HG03575 (cell line): ENCODE measurements at regions not wholly inside any gene's neighbourhood (a gene's known extent, or its start where the extent isn't known, plus 50 kb on each side); places are given as distances from the start of the nearest gene placed in this dataset.
"Not testable (repeated sequence)": the region's sequence is repeated elsewhere in the genome, so short reads cannot be mapped to it uniquely, and the experiment has no call there.

Source experiments
- ATAC-seq: cut with Tn5 transposase; IDR thresholded peaks from one replicate; pipeline ENCODE4 v1.9.1; 2021; ENCODE audit not compliant: unreplicated experiment, insufficient number of reproducible peaks, low FRiP score; ENCODE audit errors: extremely low read depth

- no peak for ATAC-seq
These were observed 250.0 kb upstream of the SLC30A5 start for GRCh38 chr5:68843624-68844364.

DNA sequence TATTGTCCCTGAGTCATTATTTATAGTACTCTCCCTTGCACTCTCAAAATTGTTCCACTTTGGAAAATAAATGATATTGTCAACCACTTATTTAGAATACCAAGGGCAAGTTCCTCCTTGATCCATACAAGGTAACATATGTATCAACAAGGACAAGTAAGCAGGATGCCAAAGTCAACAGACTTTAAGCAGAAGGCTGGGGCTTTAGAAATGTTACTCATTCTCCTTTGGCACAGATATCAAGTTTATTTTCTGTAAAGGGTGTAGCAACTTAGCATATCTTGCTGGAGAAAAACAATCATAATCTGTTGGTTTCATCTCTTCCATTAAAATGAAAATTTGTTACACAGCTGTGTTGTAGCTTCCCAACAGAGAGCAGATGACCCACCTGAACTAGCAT lies 248.7 kb upstream of the SLC30A5 start:
- no peak for ATAC-seq

DNA sequence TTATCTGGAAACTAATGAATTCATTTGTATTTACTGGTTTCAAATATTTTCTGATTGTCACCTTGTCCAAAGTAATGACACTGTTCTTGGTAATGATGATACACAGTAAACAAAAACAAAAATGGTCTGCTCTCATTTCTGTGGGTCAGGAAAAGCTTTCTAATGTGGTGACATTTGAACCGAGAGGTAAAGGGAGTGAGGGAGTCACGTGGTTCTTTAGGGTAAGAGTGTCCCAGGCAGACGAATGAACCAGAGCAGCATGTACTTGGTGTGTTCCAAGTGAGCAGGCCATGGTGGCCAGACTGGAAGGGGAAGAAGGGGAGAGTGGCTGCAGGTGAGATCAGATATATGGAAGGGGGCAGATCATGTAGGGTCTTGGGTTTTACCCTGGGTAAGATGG lies 247.0 kb upstream of the SLC30A5 start:
- ATAC-seq, result no peak

DNA sequence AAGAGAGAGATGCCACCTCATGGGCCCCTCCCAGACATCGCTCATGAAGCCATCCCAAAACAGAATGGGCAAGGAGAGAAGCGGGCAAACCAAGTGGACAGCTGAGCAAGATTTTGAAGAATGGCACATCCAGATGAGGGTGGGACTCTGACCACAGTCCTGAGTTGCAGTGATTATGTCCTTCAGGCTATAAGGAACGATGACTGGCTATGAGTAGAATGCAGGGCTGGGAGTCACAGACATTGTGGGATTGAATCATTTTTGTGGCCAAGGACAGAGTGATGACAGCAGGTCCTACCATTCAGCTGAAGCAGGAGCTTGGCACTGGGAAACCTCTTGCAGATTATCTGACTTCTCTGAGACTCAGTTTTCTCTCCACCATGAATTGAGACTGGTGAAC lies 245.7 kb upstream of the SLC30A5 start:
- no peak for ATAC-seq

GRCh38 chr5:68849103-68849502 lies 244.7 kb upstream of the SLC30A5 start:
- no peak for ATAC-seq

DNA sequence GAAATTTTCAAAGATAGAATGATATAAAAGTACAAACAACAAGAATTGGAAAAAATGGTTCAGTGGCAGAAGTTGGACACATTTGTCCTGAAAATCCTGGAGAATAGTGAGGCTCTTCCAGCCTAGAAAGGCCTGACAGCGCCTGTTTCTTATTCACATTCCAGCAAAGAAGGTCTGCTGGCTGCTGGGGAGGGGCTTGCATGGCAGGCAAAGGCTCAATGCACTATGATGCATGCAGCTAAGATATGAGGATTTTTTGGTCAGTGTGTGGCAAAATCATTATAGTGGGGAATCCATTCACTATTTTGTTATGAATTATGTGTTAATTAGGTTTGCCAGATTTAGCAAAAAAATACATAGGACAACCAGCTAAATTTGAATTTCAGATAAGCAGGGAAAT lies 243.9 kb upstream of the SLC30A5 start:
- ATAC-seq, result no peak

- ATAC-seq, result no peak
These were observed 232.7 kb upstream of the SLC30A5 start for GRCh38 chr5:68861099-68861498.

GRCh38 chr5:68862560-68862959 lies 231.3 kb upstream of the SLC30A5 start:
- ATAC-seq, result no peak

DNA sequence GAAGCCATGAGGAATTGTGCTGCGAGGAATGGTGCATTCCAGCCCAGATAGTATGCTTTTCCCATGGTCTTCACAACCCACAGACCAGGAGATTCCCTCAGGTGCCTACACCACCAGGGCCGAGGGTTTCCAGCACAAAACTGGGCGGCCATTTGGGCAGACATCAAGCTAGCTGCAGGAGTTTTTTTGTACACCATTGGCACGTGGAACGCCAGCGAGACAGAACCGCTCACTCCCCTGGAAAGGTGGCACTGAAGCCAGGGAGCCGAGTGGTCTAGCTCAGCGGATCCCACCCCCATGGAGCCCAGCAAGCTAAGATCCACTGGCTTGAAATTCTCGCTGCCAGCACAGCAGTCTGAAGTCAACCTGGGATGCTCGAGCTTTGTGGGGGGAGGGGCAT lies 228.6 kb upstream of the SLC30A5 start:
- ATAC-seq, result not testable (repeated sequence)

- ATAC-seq, result no peak
These were observed 221.6 kb upstream of the SLC30A5 start for GRCh38 chr5:68872088-68872839.

- no peak for ATAC-seq
These were observed 220.6 kb upstream of the SLC30A5 start for GRCh38 chr5:68873198-68873597.

DNA sequence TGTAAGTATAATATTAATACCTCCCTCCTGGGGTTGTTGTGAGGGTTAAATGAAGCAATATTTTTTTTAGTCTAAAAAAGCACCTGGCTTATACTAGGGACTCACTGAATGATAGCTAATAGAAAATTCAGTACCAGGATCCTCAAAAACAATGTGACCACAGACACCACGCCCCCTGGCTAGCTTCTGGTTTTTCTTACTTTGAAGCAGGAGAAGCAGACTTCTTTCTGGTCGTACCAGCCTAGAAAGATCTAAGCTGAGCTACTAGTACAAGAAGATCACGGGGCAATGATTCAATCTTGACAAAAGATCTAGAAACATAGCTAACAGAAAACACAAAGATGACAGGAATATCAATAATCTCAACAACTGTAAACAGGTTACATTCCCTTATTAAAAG lies 218.5 kb upstream of the SLC30A5 start:
- ATAC-seq, result no peak

- ATAC-seq, result no peak
These were observed 210.4 kb upstream of the SLC30A5 start for GRCh38 chr5:68883436-68883835.

DNA sequence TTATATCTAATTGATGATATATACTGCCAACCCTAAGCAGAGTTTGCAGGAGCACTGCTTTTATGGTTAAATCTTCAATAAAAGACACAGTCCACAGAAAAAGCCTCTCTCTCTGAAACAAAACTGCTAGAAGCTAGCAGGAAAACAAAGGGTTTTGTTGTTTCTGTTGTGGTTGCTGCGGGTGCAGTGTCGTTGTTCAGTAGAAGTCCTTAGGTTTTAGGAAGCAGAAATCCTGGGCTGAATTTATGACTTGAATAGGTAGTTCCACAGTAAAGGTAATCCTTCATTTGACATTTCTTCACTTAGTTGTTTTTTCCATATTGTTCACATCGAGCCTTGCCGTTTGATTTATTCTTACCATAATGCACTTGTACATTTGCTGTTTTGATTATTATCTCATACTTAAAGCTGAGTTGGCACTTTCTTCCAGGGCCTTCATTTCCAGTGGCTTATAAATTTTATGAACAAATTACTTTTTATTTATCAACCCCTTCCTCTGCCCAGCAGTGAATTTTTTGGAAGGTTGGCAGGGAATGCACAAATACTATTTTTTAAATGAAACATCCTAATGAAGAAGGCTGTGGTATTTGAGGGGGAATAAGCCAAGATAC lies 209.6 kb upstream of the SLC30A5 start:
- no peak for ATAC-seq

DNA sequence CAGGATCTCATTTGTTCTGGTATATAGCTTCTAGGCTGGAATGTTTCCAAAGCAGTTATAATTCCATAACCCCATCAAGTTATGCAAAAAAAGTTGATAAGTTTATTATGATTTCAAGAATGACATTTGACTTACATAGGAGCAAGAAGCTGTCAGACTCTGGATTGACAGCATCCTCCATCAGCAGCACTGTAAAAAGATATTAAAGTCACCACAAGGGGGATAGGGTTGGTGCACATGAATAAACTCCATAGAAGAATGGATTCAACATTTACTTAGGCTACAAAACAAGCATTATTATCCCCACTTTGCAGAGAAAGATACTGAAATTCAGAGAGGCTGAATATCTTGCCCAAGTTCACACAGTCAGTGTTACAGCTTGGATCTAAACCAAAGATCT lies 208.9 kb upstream of the SLC30A5 start:
- ATAC-seq, result no peak

DNA sequence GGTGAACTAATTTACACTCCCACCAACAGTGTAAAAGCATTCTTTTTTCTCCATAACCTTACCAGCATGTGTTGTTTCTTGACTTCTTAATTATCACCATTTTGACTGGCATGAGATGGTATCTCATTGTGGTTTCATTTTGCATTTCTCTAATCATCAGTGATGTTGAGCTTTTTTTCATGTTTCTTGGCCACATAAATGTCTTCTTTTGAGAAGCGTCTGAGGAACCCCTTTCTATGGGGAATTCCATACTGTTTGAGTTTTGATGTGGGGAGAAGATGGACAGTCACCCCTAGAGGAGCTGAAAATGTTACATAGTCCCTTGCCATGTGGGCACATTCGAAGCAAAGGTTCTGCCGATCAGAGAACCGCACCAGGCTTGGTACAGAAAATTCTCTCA lies 207.0 kb upstream of the SLC30A5 start:
- no peak for ATAC-seq

DNA sequence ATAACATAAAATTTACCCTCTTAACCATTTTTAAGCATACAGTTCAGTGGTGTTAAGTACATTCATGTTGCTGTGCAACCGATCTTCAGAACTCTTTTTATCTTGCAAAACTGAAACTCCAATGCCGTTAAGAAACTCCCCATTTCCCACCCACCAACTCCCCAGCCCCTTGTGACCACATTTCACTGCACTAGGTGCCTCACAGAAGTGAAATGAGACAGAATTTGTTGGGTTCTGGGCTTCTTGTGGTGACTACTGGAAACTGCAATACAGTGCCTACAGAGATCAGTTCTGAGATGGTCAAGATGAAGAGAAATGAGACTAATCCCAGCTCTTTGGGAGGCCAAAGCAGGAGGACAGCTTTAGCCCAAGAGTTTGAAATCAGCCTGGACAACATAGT lies 202.1 kb upstream of the SLC30A5 start:
- no peak for ATAC-seq

DNA sequence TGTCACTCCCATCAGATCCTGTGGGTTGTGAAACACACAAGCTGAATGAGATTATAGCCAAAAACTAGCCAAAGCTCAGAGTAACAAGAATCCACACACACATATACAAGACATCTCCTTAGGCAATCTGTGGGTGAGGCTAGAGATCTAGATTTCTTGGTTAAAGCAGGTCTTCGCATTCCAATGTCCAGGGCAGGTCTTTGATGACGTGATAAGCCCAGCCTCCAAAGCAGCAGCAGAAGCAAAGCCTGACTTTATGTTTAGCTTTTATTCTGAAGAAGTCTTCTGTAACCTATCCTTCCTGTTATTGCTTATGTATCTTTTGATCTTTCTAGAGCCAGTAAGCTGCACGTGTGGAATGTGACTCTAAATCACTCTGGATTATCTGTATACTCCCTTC lies 199.1 kb upstream of the SLC30A5 start:
- no peak for ATAC-seq

GRCh38 chr5:68898951-68899471 lies 194.8 kb upstream of the SLC30A5 start:
- no peak for ATAC-seq
